Choroid plexus epithelial cell (primary cell): ENCODE measurements at regions not wholly inside any gene's neighbourhood (a gene's known extent, or its start where the extent isn't known, plus 50 kb on each side); places are given as distances from the start of the nearest gene placed in this dataset.

Source experiments
- DNase-seq: peaks from one replicate; pipeline ENCODE4 v3.0.0-alpha.2; 2010; ENCODE audit warnings: low read depth
- H3K4me3 ChIP-seq: 2 replicates; pipeline ENCODE4 v1.5.1; 2011; ENCODE audit warnings: low read depth, mild to moderate bottlenecking, control low read depth, low read length, moderate library complexity
- TF ChIP-seq, protein P1 (sequence below): conservative IDR thresholded peaks from 2 replicates; pipeline ENCODE4 v1.5.1; 2011; ENCODE audit warnings: low read depth, mild to moderate bottlenecking, control low read depth, inconsistent platforms, low read length, moderate library complexity

- TF ChIP-seq, protein P1, sequence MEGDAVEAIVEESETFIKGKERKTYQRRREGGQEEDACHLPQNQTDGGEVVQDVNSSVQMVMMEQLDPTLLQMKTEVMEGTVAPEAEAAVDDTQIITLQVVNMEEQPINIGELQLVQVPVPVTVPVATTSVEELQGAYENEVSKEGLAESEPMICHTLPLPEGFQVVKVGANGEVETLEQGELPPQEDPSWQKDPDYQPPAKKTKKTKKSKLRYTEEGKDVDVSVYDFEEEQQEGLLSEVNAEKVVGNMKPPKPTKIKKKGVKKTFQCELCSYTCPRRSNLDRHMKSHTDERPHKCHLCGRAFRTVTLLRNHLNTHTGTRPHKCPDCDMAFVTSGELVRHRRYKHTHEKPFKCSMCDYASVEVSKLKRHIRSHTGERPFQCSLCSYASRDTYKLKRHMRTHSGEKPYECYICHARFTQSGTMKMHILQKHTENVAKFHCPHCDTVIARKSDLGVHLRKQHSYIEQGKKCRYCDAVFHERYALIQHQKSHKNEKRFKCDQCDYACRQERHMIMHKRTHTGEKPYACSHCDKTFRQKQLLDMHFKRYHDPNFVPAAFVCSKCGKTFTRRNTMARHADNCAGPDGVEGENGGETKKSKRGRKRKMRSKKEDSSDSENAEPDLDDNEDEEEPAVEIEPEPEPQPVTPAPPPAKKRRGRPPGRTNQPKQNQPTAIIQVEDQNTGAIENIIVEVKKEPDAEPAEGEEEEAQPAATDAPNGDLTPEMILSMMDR, result peak; percentile 9
- no peak overlapping the region for H3K4me3 ChIP-seq
- no peak for DNase-seq
These were observed 143.4 kb downstream of the MACROH2A1 start for GRCh38 chr5:135255461-135256178.

DNA sequence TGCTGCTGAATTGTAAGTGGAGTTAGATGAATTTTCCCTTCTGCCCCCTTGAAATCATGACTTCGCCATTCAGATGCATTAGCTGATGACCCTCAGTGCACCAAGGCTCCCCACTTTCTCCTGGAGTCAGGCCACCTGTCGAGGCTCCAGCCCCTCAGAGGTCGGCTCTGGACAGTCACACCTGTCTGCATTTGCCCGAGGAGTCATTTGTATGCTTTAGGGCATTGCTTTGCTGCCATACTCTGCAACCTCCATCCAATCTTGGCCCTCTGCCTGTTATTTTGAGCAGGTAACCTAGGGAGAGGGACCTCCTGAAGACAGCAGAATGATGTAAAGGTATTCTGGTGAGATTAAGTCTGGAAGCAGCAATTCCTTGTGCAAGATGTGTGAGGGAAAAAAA lies 144.8 kb downstream of the MACROH2A1 start:
- TF ChIP-seq, protein P1, result no peak
- no peak overlapping the region for H3K4me3 ChIP-seq
- no peak for DNase-seq

DNA sequence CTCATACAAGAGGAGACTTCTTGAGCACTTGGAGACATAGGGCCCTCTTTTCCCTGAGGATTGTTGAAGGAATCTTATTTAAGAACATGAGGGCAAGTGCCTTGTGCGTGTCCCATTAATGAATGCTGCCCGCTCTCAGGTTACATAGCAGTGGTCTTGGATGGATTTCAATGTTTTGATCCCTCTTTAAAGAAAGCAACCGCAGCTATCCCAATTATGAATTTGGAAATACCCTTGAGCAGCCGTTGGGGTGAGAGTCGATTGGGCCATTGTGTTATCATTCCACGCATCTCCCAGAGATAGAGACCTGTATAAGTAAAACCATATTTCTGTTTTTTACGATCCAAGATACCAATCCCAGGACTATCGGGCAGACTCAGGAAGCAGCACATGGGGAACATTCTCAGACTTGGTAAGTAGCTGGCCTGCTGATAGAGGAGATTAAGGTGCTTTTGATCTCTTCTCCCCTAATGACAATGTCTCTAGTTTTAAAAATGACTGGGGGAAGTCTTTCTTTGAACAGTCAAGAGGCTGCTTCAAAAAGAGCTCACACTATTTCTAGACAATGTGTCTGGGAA lies 145.3 kb downstream of the MACROH2A1 start:
- no peak for DNase-seq
- no peak overlapping the region for H3K4me3 ChIP-seq
- TF ChIP-seq, protein P1, result no peak

DNA sequence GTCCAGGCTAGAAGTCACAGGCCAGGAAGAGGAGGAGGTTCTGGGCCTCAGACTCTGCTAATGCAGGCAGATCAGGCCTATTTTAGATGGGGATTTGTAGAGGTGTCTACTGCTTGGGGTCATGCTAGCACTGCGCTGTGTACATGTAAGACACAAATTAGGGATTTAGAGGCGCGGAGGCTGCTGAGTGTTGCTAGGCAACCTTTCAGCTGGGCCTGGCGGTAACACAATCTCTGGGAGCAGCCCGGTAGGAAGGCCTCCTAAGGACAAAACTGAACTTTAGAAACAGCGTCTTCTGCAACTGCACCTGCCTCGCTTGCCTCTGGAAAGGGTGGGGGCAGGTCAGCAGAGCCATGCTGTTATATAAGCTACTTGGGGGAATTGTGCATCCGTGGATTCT lies 147.9 kb downstream of the MACROH2A1 start:
- DNase-seq, result no peak
- TF ChIP-seq, protein P1, result no peak
- H3K4me3 ChIP-seq, result no peak overlapping the region

GRCh38 chr5:135250671-135251070 lies 148.4 kb downstream of the MACROH2A1 start:
- DNase-seq, result no peak
- TF ChIP-seq, protein P1, result no peak
- H3K4me3 ChIP-seq, result no peak overlapping the region

DNA sequence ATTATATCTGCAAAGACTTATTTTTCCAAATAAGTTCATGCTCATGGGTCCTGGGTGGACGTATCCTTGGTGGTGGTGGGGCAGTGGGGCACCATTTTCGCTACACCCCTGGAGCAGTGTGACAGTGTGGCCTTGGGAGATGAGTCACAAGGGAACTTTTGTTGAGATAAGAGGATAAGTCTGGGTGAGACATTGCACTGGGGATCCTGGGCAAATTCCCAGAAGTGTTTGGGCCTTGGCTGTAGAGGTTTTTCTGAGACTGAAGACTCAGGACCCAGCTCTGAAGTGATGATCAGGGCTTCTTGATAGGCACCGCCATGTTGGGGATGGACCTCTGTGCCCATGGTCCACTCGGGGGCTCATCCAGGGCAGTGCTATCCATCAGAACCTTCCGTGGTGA lies 149.4 kb downstream of the MACROH2A1 start:
- TF ChIP-seq, protein P1, result no peak
- DNase-seq, result no peak
- no peak overlapping the region for H3K4me3 ChIP-seq

GRCh38 chr5:135248801-135249231 lies 150.2 kb downstream of the MACROH2A1 start:
- H3K4me3 ChIP-seq, result no peak overlapping the region
- TF ChIP-seq, protein P1, result no peak
- no peak for DNase-seq
